COLO668 (cell line): ENCODE measurements at regions not wholly inside any gene's neighbourhood (a gene's known extent, or its start where the extent isn't known, plus 50 kb on each side); places are given as distances from the start of the nearest gene placed in this dataset.
"Not testable (repeated sequence)": the region's sequence is repeated elsewhere in the genome, so short reads cannot be mapped to it uniquely, and the experiment has no call there.

Source experiments
- DNase-seq: peaks from one replicate; lab custom pipeline; 2025; ENCODE audit not compliant: unreplicated experiment; lab: John Stamatoyannopoulos, UW

DNA sequence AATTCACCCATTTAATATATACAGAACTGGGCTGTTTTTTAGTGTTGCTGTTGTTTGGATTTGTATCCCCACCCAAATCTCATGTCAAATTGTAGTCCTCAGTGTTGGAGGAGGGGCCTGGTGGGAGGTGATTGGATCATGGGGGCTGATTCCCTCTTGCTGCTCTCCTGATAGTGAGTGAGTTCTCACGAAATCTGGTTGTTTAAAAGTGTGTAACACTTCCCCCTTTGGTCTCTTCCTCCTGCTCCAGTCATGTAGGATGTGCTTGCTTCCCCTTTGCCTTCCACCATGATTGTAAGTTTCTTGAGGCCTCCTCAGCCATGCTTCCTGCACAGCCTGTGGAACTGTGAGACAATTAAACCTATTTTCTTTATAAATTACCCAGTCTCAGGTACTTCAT is 141.6 kb upstream of the AADAT start:
- no peak for DNase-seq

DNA sequence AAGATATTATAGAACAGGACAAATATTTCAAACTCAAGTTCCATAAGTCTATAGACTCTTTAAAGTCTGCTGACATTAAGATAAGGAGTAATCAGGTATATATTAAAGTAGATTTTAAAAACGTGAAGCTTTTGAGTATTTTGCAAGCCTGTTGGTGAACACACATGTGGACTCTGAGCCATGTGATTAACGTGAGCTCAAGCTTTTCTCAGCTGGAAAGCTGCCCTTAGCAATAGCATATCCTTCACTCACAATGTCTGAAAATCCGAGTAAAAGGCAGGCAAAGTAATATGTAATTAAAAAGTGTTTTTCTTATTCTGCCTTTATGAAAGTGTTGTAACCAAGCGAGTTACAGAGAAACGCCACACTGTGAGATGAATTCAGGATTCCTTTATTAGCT is 140.5 kb upstream of the AADAT start:
- DNase-seq = no peak

DNA sequence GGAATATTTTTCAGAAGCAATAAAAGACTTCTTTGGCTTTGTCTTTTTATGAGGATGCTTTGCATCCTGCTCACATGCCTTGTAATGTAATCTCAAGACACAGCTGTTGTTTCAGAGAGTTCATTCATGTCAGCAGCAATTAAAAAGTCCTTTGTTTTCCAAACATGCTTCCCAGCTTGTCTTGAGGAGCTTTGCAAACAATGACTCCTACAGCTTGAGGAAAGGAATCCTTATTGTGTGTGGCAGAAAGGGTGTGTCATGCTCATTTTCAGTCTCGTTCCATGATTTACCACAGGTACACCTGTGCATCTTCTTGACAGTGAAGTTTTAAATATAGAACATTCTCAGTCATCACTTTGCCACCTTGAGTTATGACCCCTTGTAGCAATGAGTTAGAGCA is 139.2 kb upstream of the AADAT start:
- DNase-seq = no peak

DNA sequence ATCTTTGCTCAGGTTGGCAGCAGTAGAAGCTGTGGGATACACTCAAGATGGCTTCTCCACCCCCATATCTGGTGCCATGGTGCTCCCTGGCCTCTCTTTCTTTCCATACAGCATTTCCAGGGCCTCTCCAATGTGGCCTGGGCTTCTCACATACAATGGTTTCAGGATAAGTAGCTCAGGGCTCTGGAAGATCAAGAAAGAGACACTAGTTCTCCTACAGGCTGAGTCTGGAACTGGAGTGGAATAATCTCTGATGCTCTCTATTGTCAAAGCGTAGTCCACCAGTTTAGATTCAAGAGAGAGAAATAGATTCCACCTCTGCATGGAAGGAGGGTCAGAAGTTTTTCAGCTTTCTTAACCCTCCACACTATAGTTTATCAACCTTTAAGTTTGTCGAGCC is 138.2 kb upstream of the AADAT start:
- DNase-seq = no peak

DNA sequence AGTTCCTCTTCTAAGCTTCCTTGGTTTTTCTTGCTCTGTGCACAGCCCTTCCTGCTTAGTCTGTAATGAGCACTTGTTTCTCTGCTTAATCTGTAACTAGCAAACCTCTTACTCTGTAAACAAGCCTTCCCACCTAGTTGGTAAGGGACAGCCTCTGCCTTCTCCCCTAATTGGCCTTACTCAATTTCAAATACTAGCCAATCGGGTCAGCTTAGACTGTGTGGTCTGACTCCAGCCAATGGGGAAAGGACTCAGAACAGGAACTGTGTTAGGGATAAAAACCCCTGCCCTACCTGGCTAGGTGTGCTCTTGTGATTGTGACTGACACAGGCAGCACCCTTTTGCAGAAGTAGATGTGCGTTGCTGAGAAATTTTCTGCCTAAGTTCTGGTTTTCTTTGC is 136.5 kb upstream of the AADAT start:
- no peak for DNase-seq

DNA sequence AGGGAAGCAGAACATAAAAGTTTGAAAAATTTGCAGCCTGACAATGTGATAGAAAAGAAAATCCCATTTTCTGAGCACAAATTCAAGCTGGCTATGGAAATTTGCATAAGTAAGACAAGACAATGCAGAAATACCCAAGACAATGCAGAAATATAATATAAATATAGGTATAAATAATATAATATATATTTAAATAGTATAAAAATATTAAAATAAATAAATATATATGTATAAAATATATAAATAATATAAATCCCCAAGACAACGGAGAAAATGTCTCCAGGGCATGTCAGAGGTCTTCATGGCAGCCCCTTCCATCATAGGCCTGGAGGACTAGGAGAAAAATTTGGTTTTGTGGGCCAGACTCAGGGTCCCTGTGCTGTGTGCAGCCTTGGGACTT is 125.0 kb upstream of the AADAT start:
- DNase-seq = no peak

DNA sequence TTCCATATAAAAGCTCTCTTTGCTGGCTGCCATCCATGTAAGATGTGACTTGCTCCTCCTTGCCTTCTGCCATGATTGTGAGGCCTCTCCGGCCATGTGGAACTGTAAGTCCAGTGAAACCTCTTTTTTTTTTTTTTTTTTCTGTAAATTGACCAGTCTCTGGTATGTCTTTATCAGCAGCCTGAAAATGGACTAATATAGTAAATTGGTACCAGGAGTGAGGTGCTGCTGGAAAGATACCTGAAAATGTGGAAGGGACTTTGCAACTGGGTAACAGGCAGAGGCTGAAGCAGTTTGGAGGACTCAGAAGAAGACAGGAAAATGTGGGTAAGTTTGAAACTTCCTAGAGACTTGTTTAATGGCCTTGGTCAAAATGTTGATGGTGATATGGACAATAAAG is 124.3 kb upstream of the AADAT start:
- DNase-seq = no peak

DNA sequence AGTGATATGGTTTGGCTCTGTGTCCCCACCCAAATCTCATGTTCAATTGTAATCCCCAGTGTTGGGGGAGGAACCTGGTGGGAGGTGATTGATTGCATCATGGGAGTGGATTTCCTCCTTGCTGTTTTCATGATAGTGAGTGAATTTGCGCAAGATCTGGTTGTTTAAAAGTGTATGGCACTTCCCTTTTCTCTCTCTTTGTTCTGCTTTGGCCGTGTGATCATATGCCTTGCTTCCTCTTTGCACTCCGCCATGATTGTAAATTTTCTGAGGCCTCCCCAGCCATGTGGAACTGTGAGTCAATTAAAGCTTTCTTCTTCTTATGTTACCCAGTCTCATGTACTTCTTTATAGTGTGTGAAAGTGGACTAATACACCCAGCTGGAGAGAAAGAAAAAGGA is 113.0 kb upstream of the AADAT start:
- DNase-seq = no peak

DNA sequence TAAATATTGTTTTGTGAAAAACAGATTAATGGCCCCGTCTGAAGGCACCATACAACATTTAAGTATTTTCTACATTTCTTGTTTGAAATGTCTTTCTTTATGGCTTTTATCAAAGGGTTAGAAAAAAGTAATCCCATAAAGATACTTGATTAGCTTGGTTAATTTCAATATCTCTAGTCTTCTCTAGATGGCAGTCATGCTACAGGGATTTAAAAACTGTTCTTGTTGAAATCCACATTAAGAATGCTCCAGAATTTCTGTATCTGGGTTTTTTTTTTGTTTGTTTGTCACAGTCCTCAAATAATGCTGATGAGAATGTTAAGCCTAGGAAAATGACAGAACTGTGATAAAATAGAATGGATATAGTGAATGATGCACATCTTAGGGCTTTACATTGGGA is 109.0 kb upstream of the AADAT start:
- no peak for DNase-seq

DNA sequence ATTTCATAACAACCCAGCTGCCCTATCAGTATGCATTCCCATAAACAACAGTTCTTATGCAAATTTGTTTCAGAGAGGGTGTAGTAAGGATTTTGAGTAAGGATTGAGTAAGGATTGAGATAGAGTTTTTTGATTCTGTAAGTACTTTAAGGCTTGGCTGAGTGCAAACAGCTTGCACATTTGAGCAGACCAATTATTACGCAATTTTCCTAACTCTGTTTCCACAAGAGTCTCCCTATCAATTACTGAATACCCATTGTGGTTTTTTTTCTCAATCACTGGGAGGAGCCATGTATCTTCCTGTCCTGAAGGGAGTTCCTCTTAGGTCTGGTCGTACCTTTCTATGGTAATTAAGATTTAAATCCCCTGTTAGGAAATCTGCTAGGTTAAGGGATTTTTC is 105.0 kb upstream of the AADAT start:
- not testable (repeated sequence) for DNase-seq

DNA sequence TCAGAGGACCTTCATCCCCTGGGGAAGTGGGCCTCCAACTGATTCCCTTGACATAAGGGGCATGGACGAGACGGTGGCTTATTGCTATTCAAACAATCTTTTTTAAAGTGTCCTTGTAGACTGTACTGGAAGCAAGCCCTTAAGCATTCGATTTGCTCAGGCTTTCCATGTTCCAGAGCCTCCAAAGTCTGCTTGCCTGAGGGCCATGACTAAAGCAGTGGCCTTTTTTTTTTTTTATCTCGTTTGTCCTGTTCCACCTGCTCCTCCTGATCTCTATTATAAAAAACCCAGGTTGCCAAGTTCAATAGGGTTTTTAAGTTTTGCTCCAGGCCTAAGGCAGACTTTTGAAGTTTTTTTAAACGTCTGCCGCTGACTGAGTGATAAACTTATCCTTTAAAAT is 103.7 kb upstream of the AADAT start:
- DNase-seq = no peak

DNA sequence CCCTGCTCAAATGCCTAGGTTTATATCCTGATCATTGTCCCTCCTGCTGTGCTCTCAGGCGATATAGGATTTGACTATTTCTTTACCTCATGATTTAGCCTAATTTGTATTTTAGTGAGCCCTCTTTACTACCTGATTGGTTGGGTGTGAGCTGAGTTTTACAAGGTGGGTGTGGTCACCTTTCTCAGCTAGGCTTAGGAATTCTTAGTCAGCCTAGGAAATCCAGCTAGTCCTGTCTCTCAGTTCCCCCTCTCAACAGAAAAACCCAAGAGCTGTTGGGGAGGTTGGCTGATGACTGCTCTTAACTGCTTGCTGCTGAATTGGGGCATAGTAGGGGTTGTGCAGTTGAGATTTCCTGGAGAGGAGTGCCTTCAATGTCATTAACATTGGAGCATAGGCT is 100.5 kb upstream of the AADAT start:
- DNase-seq = no peak

DNA sequence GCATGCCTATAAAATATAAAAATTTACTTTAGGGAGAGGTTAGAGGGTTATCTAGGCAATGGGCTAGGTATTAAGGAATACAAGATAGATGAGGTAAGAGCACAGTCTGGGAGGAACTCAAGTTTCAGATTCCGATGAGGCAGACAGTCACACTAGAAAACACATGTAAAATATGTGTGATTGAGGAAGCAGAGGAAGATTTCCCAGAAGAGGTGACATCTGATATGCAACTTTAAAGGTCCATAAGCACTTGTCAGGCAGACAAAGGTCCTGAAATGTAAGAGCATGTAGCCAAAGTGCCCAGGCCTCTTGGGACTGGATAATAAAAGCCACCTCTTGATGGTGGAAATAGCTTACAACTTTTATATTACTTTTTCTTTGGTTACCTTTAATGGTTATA is 81.1 kb upstream of the AADAT start:
- DNase-seq = no peak

DNA sequence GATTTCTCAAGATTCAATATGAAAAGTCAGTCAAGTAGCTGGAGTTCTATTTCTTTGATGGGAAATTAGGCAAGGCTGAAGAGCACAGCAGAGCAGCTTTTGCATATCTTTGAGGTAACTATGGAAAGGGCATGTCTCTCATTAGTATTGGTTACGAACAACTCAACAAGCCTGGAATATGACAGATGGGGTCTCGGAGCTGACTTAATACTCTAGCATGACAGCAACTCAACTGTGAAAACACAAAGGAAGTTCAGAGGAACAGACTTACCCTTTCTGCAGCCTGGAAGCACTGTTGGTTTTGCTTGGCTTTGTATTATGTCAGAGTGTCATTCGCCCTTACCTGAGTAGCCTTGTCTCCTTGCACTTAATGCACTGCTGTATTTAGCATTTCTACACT is 79.9 kb upstream of the AADAT start:
- DNase-seq = no peak

DNA sequence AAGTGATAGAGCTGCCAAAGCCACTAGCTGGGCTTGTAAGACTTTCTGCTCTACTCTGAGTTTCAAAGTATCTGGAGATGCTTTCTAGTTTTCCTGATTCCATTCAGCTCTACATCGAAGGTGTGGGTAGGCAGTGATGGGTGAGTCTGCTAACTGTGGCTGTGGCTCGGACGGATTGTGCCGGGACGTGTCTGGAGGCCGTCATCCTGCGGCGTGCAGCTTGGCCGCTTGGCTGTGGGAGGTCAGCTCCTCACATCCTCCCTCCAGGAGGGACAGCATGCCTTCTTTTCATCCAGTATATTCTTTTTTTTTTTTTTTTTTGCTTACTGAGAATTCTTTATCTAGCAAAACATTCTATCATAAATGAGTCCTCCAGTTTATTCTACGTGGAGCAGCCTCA is 77.9 kb upstream of the AADAT start:
- DNase-seq = no peak

DNA sequence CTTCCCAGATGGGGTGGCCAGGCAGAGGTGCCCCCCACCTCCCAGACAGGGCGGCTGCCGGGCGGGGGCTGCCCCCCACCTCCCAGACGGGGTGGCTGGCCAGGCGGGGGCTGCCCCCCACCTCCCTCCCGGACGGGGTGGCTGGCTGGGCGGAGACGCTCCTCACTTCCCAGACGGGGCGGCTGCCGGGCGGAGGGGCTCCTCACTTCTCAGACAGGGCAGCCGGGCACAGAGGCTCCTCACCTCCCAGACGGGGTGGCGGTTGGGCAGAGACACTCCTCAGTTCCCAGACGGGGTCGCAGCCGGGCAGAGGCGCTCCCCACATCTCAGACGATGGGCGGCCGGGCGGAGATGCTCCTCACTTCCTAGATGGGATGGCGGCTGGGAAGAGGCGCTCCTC is 76.4 kb upstream of the AADAT start:
- not testable (repeated sequence) for DNase-seq

DNA sequence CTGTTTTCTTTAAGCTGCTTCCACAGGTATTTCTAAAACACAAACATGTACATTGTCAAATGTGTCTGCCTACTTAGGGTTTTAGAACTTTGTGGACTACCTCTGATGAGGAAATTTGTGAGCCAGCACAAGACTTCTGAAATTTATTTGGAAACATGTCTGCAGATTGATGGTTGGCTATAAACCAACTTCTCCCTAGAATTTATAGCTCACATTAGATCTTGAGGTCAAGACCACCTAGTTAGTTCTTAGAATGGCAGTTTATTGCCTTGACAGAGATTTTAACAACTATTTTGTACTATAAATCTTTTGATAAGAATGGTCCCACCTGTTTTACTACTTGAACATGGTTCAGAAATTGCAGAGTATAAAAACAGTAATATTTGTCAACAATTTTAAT is 72.7 kb upstream of the AADAT start:
- DNase-seq = no peak

DNA sequence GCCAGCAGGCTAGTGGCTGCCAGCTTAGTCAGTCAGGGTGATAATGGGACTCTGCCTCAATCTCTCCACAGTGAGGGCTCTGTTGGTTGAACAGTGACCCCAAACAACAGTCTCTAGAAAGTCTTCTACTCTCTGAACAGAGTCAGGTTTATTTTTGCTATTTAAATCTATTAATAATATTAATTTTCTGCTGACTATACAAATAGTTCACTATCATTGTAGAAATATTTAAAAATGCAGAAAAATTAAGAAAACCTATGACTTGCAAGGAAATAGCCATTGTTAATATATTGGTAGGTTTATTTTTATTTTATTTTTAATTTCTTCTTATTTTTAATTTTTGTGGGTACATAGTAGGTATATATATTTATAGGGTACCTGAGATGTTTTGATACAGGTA is 67.9 kb upstream of the AADAT start:
- DNase-seq = no peak

DNA sequence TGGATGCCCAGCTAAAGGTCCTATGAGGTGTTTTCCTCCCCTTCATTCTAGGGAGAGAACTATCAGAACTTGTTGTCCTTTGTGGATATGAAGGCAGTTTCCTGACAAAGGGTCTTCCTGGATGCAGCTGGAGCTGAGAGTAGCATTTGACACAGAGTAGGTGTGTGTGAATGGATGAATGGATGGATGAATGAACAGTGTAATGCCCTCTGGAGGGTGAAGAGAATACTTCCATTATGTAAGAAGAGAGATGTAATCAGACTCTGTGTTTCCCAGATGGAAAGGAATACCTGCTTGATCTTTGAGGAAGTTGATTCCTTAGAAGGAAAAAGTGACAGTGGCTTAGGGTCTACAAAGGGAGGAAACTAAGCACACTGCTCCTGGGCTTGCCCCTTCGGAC is 55.4 kb upstream of the AADAT start:
- DNase-seq = no peak

DNA sequence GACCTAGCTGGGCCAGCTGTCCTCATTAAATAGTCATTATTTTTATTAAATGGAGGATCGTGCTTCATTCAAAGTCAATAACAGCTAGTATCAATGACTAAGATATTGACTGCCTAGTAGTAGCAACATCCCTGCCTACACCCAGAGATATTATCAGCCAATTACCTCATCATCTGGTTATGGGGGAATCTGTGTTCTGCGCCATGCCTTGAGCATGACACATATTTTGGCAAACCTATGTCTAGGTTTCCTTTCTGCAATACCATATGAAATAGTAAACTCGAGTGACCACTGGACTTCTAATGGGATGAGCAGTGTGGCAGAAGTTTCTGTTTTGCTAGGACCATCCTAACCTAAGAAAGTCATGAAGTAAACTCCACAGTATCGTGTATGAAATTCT is 50.0 kb upstream of the AADAT start:
- DNase-seq = no peak
